ENCODE measurements at regions not wholly inside any gene's neighbourhood (a gene's known extent, or its start where the extent isn't known, plus 50 kb on each side); places are given as distances from the start of the nearest gene placed in this dataset.
"Not testable (repeated sequence)": the region's sequence is repeated elsewhere in the genome, so short reads cannot be mapped to it uniquely, and the experiment has no call there.

- DNase-seq, result not testable (repeated sequence)
These were observed 93.2 kb upstream of the RPH3AL start, which contains the start of gene RFLNB for GRCh38 chr17:445839-446238. TSS of gene RFLNB (minus strand) at chr17:445939.

GRCh38 chr17:444879-445454, 92.4 kb upstream of the RPH3AL start:
- no peak for DNase-seq

- DNase-seq, result no peak
These were observed 90.5 kb upstream of the RPH3AL start for GRCh38 chr17:443109-443508.

GRCh38 chr17:441155-441950, 88.7 kb upstream of the RPH3AL start:
- no peak for DNase-seq

GRCh38 chr17:438191-438590, 85.6 kb upstream of the RPH3AL start:
- DNase-seq, result no peak

- no peak for DNase-seq
These were observed 84.9 kb upstream of the RPH3AL start for GRCh38 chr17:437545-437944.

GRCh38 chr17:436571-436970, 84.0 kb upstream of the RPH3AL start:
- DNase-seq, result no peak

GRCh38 chr17:432471-432870, 79.9 kb upstream of the RPH3AL start:
- not testable (repeated sequence) for DNase-seq

- DNase-seq, result no peak
These were observed 78.9 kb upstream of the RPH3AL start for GRCh38 chr17:431494-431893.

- no peak for DNase-seq
These were observed 77.0 kb upstream of the RPH3AL start for GRCh38 chr17:429589-429988.

GRCh38 chr17:428414-428813, 75.8 kb upstream of the RPH3AL start:
- DNase-seq, result no peak

GRCh38 chr17:427891-428290, 75.3 kb upstream of the RPH3AL start:
- DNase-seq, result no peak

- DNase-seq, result no peak
These were observed 74.7 kb upstream of the RPH3AL start for GRCh38 chr17:427327-427726.

- DNase-seq, result no peak
These were observed 69.8 kb upstream of the RPH3AL start for GRCh38 chr17:422196-422930.

- DNase-seq, result no peak
These were observed 68.0 kb upstream of the RPH3AL start for GRCh38 chr17:420479-421175.

- no peak for DNase-seq
These were observed 66.6 kb upstream of the RPH3AL start for GRCh38 chr17:419073-419735.

- no peak for DNase-seq
These were observed 65.8 kb upstream of the RPH3AL start for GRCh38 chr17:418421-418751.

GRCh38 chr17:417691-418420, 65.2 kb upstream of the RPH3AL start:
- no peak for DNase-seq

GRCh38 chr17:416293-417206, 63.9 kb upstream of the RPH3AL start:
- DNase-seq, result no peak

GRCh38 chr17:413706-414380, 61.2 kb upstream of the RPH3AL start:
- no peak for DNase-seq

- no peak for DNase-seq
These were observed 60.4 kb upstream of the RPH3AL start for GRCh38 chr17:413016-413350.

Measured in NCI-H1694 (cell line).